ENCODE measurements at regions not wholly inside any gene's neighbourhood (a gene's known extent, or its start where the extent isn't known, plus 50 kb on each side); places are given as distances from the start of the nearest gene placed in this dataset.

GRCh38 chr19:27718234-27718633, 1494.7 kb downstream of the UQCRFS1 start:
- Histone ChIP-seq H4K8ac (ENCODE audit: low read depth, low read length) (no peak overlapping the region), H3K27ac (replicated peaks; ENCODE audit: low read length) (no peak overlapping the region), H3K79me1 (ENCODE audit: low read depth, low read length) (no peaks in the 10 kb centered on the region), H3K4me2 (ENCODE audit: insufficient read depth, low read length, poor library complexity, severe bottlenecking) (no peak overlapping the region), H2AFZ (ENCODE audit: low read length) (no peak overlapping the region), H2BK15ac (ENCODE audit: low read length) (no peak overlapping the region), H2BK120ac (ENCODE audit: low read depth, low read length) (no peak overlapping the region), H3K4me3 (ENCODE audit: low read length in 2 of 2) (no peak overlapping the region), H3K23ac (ENCODE audit: low read depth, low read length, poor library complexity) (no peak overlapping the region), H3K14ac (ENCODE audit: low read length) (no peak overlapping the region), H2BK12ac (ENCODE audit: low read length) (no peak overlapping the region), H2AK5ac (ENCODE audit: low read depth, low read length) (no peak overlapping the region), H3K36me3 (replicated peaks in 1 of 2; ENCODE audit: control insufficient read depth in 2 of 2, insufficient read depth in 2 of 2, low read length in 2 of 2) (no peaks in the 10 kb centered on the region), H3K4ac (ENCODE audit: low read length) (no peak overlapping the region), H3K9ac (ENCODE audit: low read depth, low read length, poor library complexity) (no peak overlapping the region), H3K18ac (ENCODE audit: low read length) (no peak overlapping the region), H3K9me3 (replicated peaks in 1 of 2; ENCODE audit: control insufficient read depth in 2 of 2, insufficient read depth in 1 of 2, low read depth in 1 of 2, low read length in 2 of 2) (peaks cover 5 to 7% of the 10 kb centered on the region in 2 donors), H3K27me3 (ENCODE audit: control insufficient read depth in 3 of 3, insufficient read depth in 3 of 3, low read depth in 1 of 3, low read length in 3 of 3) (no peaks in the 10 kb centered on the region), H3K4me1 (ENCODE audit: control insufficient read depth in 2 of 2, insufficient read depth in 1 of 2, low read depth in 1 of 2, low read length in 2 of 2) (no peaks in the 10 kb centered on the region), H2BK5ac (ENCODE audit: low read length) (no peak overlapping the region), H4K91ac (ENCODE audit: low read depth, low read length, poor library complexity) (no peak overlapping the region)
- DNase-seq (ENCODE audit: low spot score): no peak
- no CpG with 5 or more reads among the region's 4 CpGs for WGBS, 2 donors (ENCODE audit: extremely low coverage in 2 of 2, insufficient read length in 2 of 2, insufficient replicate concordance in 1 of 2)

DNA sequence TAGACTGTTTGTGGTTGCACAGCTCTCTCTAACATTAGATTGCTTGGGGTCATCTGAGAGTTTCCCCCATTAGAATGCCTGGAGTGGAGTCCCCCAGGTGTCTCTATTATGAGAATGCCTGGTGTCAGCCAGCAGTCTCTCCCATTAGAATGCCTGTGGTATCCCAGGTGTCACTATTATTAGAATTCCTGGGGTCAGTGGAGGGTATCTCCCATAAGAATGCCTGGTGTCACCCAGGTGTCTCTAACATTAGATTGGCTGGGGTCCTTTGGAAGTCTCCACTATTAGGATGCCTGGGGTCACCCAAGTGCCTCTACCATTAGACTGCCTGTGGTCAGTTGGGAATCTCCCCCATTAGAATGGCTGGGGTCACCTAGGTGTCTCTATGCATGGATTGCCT, 1495.1 kb downstream of the UQCRFS1 start:
- peaks cover 5 to 7% of the 10 kb centered on the region in 2 donors for H3K9me3 ChIP-seq (replicated peaks in 1 of 2; ENCODE audit: control insufficient read depth in 2 of 2, insufficient read depth in 1 of 2, low read depth in 1 of 2, low read length in 2 of 2)
- H2BK120ac ChIP-seq (ENCODE audit: low read depth, low read length): no peak overlapping the region
- no peak overlapping the region for H3K4me2 ChIP-seq (ENCODE audit: insufficient read depth, low read length, poor library complexity, severe bottlenecking)
- no peak overlapping the region for H4K8ac ChIP-seq (ENCODE audit: low read depth, low read length)
- no peak overlapping the region for H2BK12ac ChIP-seq (ENCODE audit: low read length)
- no peak overlapping the region for H3K4me3 ChIP-seq (ENCODE audit: low read length in 2 of 2)
- no peak overlapping the region for H2AFZ ChIP-seq (ENCODE audit: low read length)
- H3K4me1 ChIP-seq (ENCODE audit: control insufficient read depth in 2 of 2, insufficient read depth in 1 of 2, low read depth in 1 of 2, low read length in 2 of 2): no peaks in the 10 kb centered on the region
- no peak for DNase-seq (ENCODE audit: low spot score)
- no peak overlapping the region for H3K18ac ChIP-seq (ENCODE audit: low read length)
- no peak overlapping the region for H3K9ac ChIP-seq (ENCODE audit: low read depth, low read length, poor library complexity)
- no peak overlapping the region for H2AK5ac ChIP-seq (ENCODE audit: low read depth, low read length)
- no peak overlapping the region for H3K23ac ChIP-seq (ENCODE audit: low read depth, low read length, poor library complexity)
- no peak overlapping the region for H4K91ac ChIP-seq (ENCODE audit: low read depth, low read length, poor library complexity)
- no peak overlapping the region for H3K14ac ChIP-seq (ENCODE audit: low read length)
- no peak overlapping the region for H3K4ac ChIP-seq (ENCODE audit: low read length)
- H3K27ac ChIP-seq (replicated peaks; ENCODE audit: low read length): no peak overlapping the region
- no peak overlapping the region for H2BK5ac ChIP-seq (ENCODE audit: low read length)
- no peak overlapping the region for H2BK15ac ChIP-seq (ENCODE audit: low read length)
- H3K36me3 ChIP-seq (replicated peaks in 1 of 2; ENCODE audit: control insufficient read depth in 2 of 2, insufficient read depth in 2 of 2, low read length in 2 of 2): no peaks in the 10 kb centered on the region
- H3K27me3 ChIP-seq (ENCODE audit: control insufficient read depth in 3 of 3, insufficient read depth in 3 of 3, low read depth in 1 of 3, low read length in 3 of 3): no peaks in the 10 kb centered on the region
- no peaks in the 10 kb centered on the region for H3K79me1 ChIP-seq (ENCODE audit: low read depth, low read length)

DNA sequence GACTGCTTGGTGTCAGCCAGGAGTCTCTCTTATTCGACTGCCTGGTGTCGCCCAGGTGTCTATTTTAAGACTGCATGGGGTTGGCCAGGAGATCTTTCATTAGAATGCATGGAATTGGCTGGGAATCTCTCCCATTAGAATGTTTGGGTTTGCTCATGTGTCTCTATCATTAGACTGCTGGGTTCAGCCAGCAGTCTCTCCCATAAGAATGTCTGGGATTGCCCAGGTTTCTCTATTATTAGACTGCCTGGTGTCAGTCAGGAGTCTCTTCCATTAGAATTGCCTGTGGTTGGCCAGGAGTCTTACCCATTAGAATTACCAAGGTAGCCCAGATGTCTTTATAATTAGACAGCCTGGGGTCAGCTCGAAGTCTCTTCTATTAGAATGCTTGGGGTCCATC, 1496.0 kb downstream of the UQCRFS1 start:
- no peak for DNase-seq (ENCODE audit: low spot score)
- no peak overlapping the region for H4K8ac ChIP-seq (ENCODE audit: low read depth, low read length)
- no peak overlapping the region for H2AFZ ChIP-seq (ENCODE audit: low read length)
- WGBS, 2 donors (ENCODE audit: extremely low coverage in 2 of 2, insufficient read length in 2 of 2, insufficient replicate concordance in 1 of 2): no CpG with 5 or more reads among the region's 3 CpGs
- no peaks in the 10 kb centered on the region for H3K4me1 ChIP-seq (ENCODE audit: control insufficient read depth in 2 of 2, insufficient read depth in 1 of 2, low read depth in 1 of 2, low read length in 2 of 2)
- H3K14ac ChIP-seq (ENCODE audit: low read length): no peak overlapping the region
- H3K4me2 ChIP-seq (ENCODE audit: insufficient read depth, low read length, poor library complexity, severe bottlenecking): no peak overlapping the region
- H3K9ac ChIP-seq (ENCODE audit: low read depth, low read length, poor library complexity): no peak overlapping the region
- H3K9me3 ChIP-seq (replicated peaks in 1 of 2; ENCODE audit: control insufficient read depth in 2 of 2, insufficient read depth in 1 of 2, low read depth in 1 of 2, low read length in 2 of 2): peaks cover 5 to 7% of the 10 kb centered on the region in 2 donors
- no peak overlapping the region for H2AK5ac ChIP-seq (ENCODE audit: low read depth, low read length)
- no peak overlapping the region for H4K91ac ChIP-seq (ENCODE audit: low read depth, low read length, poor library complexity)
- no peak overlapping the region for H3K23ac ChIP-seq (ENCODE audit: low read depth, low read length, poor library complexity)
- H3K79me1 ChIP-seq (ENCODE audit: low read depth, low read length): no peaks in the 10 kb centered on the region
- H3K4ac ChIP-seq (ENCODE audit: low read length): no peak overlapping the region
- no peak overlapping the region for H3K18ac ChIP-seq (ENCODE audit: low read length)
- no peak overlapping the region for H2BK15ac ChIP-seq (ENCODE audit: low read length)
- H2BK5ac ChIP-seq (ENCODE audit: low read length): no peak overlapping the region
- H2BK12ac ChIP-seq (ENCODE audit: low read length): no peak overlapping the region
- no peaks in the 10 kb centered on the region for H3K27me3 ChIP-seq (ENCODE audit: control insufficient read depth in 3 of 3, insufficient read depth in 3 of 3, low read depth in 1 of 3, low read length in 3 of 3)
- no peak overlapping the region for H3K4me3 ChIP-seq (ENCODE audit: low read length in 2 of 2)
- no peak overlapping the region for H2BK120ac ChIP-seq (ENCODE audit: low read depth, low read length)
- no peaks in the 10 kb centered on the region for H3K36me3 ChIP-seq (replicated peaks in 1 of 2; ENCODE audit: control insufficient read depth in 2 of 2, insufficient read depth in 2 of 2, low read length in 2 of 2)
- no peak overlapping the region for H3K27ac ChIP-seq (replicated peaks; ENCODE audit: low read length)

DNA sequence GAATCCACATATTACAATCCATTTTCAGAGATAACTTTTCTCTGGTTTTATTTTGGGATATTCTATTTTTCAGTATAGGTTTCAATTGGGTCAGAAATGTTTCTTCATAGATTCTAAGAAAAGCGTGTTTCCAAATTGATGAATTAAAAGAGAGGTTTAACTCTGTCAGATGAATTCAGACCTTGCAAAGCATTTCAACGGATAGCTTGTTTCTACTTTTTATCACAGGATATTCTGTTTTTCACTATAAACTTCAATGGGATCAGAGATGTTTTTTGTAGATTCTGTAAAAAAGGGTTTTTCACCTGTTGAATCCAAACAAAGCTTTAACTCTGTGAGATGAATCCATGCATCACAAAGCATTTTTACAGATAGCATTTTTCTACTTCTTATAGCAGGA, 1498.1 kb downstream of the UQCRFS1 start:
- Histone ChIP-seq H4K91ac (ENCODE audit: low read depth, low read length, poor library complexity) (no peak overlapping the region), H2AFZ (ENCODE audit: low read length) (no peak overlapping the region), H3K9me3 (replicated peaks in 1 of 2; ENCODE audit: control insufficient read depth in 2 of 2, insufficient read depth in 1 of 2, low read depth in 1 of 2, low read length in 2 of 2) (peaks cover 5 to 10% of the 10 kb centered on the region in 2 donors), H3K23ac (ENCODE audit: low read depth, low read length, poor library complexity) (no peak overlapping the region), H2BK12ac (ENCODE audit: low read length) (no peak overlapping the region), H3K27ac (replicated peaks; ENCODE audit: low read length) (no peak overlapping the region), H3K4me2 (ENCODE audit: insufficient read depth, low read length, poor library complexity, severe bottlenecking) (no peak overlapping the region), H3K4me1 (ENCODE audit: control insufficient read depth in 2 of 2, insufficient read depth in 1 of 2, low read depth in 1 of 2, low read length in 2 of 2) (no peaks in the 10 kb centered on the region), H3K9ac (ENCODE audit: low read depth, low read length, poor library complexity) (no peak overlapping the region), H3K18ac (ENCODE audit: low read length) (no peak overlapping the region), H2AK5ac (ENCODE audit: low read depth, low read length) (no peak overlapping the region), H4K8ac (ENCODE audit: low read depth, low read length) (no peak overlapping the region), H3K36me3 (replicated peaks in 1 of 2; ENCODE audit: control insufficient read depth in 2 of 2, insufficient read depth in 2 of 2, low read length in 2 of 2) (no peaks in the 10 kb centered on the region), H3K4me3 (ENCODE audit: low read length in 2 of 2) (no peak overlapping the region), H3K79me1 (ENCODE audit: low read depth, low read length) (no peaks in the 10 kb centered on the region), H2BK15ac (ENCODE audit: low read length) (no peak overlapping the region), H2BK5ac (ENCODE audit: low read length) (no peak overlapping the region), H3K14ac (ENCODE audit: low read length) (no peak overlapping the region), H3K27me3 (ENCODE audit: control insufficient read depth in 3 of 3, insufficient read depth in 3 of 3, low read depth in 1 of 3, low read length in 3 of 3) (no peaks in the 10 kb centered on the region), H3K4ac (ENCODE audit: low read length) (no peak overlapping the region), H2BK120ac (ENCODE audit: low read depth, low read length) (no peak overlapping the region)
- WGBS, 2 donors (ENCODE audit: extremely low coverage in 2 of 2, insufficient read length in 2 of 2, insufficient replicate concordance in 1 of 2): no CpG with 5 or more reads among the region's 2 CpGs
- DNase-seq (ENCODE audit: low spot score): no peak

Data from neuronal stem cell (in vitro differentiated cells).